ENCODE measurements at regions not wholly inside any gene's neighbourhood (a gene's known extent, or its start where the extent isn't known, plus 50 kb on each side); places are given as distances from the start of the nearest gene placed in this dataset.

GRCh38 chr2:201952187-201952586 lies 81.5 kb upstream of the FZD7 start:
- 0% methylated on average over 4 of the region's 5 CpGs for WGBS (ENCODE audit: insufficient coverage, low coverage, missing lambda C conversion rate)
- Histone ChIP-seq H3K27me3 (ENCODE audit: control insufficient read depth in 2 of 2, insufficient read depth in 2 of 2, low read length in 2 of 2) (peaks cover 2 to 50% of the 10 kb centered on the region in 2 experiments; a peak in 4 of 5 replicates), H3K79me2 (ENCODE audit: control insufficient read depth, insufficient read depth, low read length) (no peaks in the 10 kb centered on the region)

More at GRCh38 chr2:201952187-201952586, 81.5 kb upstream of the FZD7 start:
- DNase-seq (ENCODE audit: extremely low read depth in 1 of 4, low spot score in 3 of 4) (no peak), FAIRE-seq (no peak), ATAC-seq (no peak)
- Histone ChIP-seq H3K36me3 (ENCODE audit: control insufficient read depth, insufficient read depth, low read length) (no peaks in the 10 kb centered on the region), H3K4me1 (replicated peaks in 1 of 2; ENCODE audit: control insufficient read depth in 2 of 2, insufficient read depth in 2 of 2, low read length in 2 of 2) (peaks cover 0 to 4% of the 10 kb centered on the region in 2 experiments; a peak in 2 of 5 replicates), H3K9me3 (replicated peaks; ENCODE audit: control insufficient read depth, insufficient read depth, low read depth, low read length) (no peaks in the 10 kb centered on the region), H3K9ac (ENCODE audit: insufficient read depth in 1 of 2, low read depth in 2 of 2, low read length in 2 of 2) (no peak overlapping the region), H3K9me1 (ENCODE audit: control insufficient read depth, insufficient read depth, low read length) (no peaks in the 10 kb centered on the region), H4K20me1 (replicated peaks; ENCODE audit: control insufficient read depth, insufficient read depth, low read length) (no peaks in the 10 kb centered on the region), H3K4me3 (no peak overlapping the region), H3K27ac (ENCODE audit: extremely low read depth, low read depth, low read length) (no peak overlapping the region), H3K4me2 (ENCODE audit: insufficient read depth, low read length) (no peak overlapping the region), H2AFZ (ENCODE audit: low read depth, low read length) (no peak overlapping the region)
- ChIA-PET CTCF (ENCODE audit: low intra/inter-chr PET ratio) (no interaction called here), POLR2A (no interaction called here)
- TF ChIP-seq CBX3 (IDR thresholded peaks at IDR 0.05; ENCODE audit: borderline replicate concordance in 1 of 2, low read length in 2 of 2): no peak
- no peak for TF ChIP-seq ZNF274 (IDR thresholded peaks at IDR 0.05; ENCODE audit: borderline replicate concordance, low read depth, low read length)
- no peak for TF ChIP-seq POLR2H (tag; IDR thresholded peaks at IDR 0.05; ENCODE audit: low read depth)
- no peak for TF ChIP-seq KLF13 (tag; IDR thresholded peaks at IDR 0.05; ENCODE audit: borderline replicate concordance, low read depth)
- no peak for TF ChIP-seq NR1H2 (CRISPR knock-in tag; IDR thresholded peaks at IDR 0.05)
- TF ChIP-seq MYNN (IDR thresholded peaks at IDR 0.05): no peak
- TF ChIP-seq MYNN (CRISPR knock-in tag; IDR thresholded peaks at IDR 0.05): no peak
- no peak for TF ChIP-seq OTX1 (CRISPR knock-in tag; IDR thresholded peaks at IDR 0.05)
- TF ChIP-seq ID3 (CRISPR knock-in tag; IDR thresholded peaks at IDR 0.05): no peak
- no peak for TF ChIP-seq ID3 (tag; IDR thresholded peaks at IDR 0.05)
- no peak for TF ChIP-seq COPS2 (conservative IDR thresholded peaks at IDR 0.05)
- TF ChIP-seq ZNF232 (CRISPR knock-in tag; IDR thresholded peaks at IDR 0.05): no peak
- TF ChIP-seq ZSCAN32 (CRISPR knock-in tag; IDR thresholded peaks at IDR 0.05): no peak
- no peak for TF ChIP-seq CEBPB (tag; IDR thresholded peaks at IDR 0.05)
- TF ChIP-seq FOXP4 (CRISPR knock-in tag; IDR thresholded peaks at IDR 0.05; ENCODE audit: borderline replicate concordance): no peak
- no peak for TF ChIP-seq PML (IDR thresholded peaks at IDR 0.05; ENCODE audit: low read length)
- TF ChIP-seq HBP1 (CRISPR knock-in tag; IDR thresholded peaks at IDR 0.05): no peak
- no TSS peak for BruUV-seq (replicated peaks)
- intact Hi-C loops (cut with micrococcal nuclease) (no loop called here), in situ Hi-C loops (cut with MboI) (no loop called here)

All from K562 (cell line).